Lung microvascular endothelial cell (primary cell): ENCODE measurements at regions not wholly inside any gene's neighbourhood (a gene's known extent, or its start where the extent isn't known, plus 50 kb on each side); places are given as distances from the start of the nearest gene placed in this dataset.
"Not testable (repeated sequence)": the region's sequence is repeated elsewhere in the genome, so short reads cannot be mapped to it uniquely, and the experiment has no call there.

Source experiments
- DNase-seq, 2 donors: peaks; one replicate each; pipeline versions ENCODE4 v3.0.0 to v3.0.0-alpha.2; 2010; ENCODE audit warnings: low read depth in 2 of 2

- no peak for DNase-seq
Measured at GRCh38 chr2:7523481-7524120, 606.4 kb downstream of the RNF144A start.

GRCh38 chr2:7524195-7524594, 607.0 kb downstream of the RNF144A start:
- no peak for DNase-seq

- DNase-seq: no peak
Measured at GRCh38 chr2:7525746-7526145, 608.5 kb downstream of the RNF144A start.

- no peak for DNase-seq
Measured at GRCh38 chr2:7527165-7527722, 610.0 kb downstream of the RNF144A start.

DNA sequence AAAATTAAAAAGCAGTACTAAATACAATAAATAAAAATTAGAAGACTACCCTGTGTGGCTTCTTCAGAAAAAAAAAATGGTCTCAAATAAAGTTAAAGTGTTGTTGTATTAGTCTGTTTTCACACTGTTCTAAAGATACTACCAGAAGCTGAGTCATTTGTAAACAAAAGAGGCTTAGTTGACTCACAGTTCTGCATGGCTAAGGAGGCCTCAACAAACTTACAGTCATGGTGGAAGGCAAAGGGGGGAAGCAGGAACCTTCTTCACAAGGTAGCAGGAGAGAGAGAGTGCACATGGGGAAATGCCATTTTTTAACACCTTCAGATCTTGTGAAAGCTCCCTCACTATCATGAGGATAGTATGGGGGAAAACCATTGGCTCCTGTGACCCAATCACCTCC, 612.8 kb downstream of the RNF144A start:
- DNase-seq: no peak

DNA sequence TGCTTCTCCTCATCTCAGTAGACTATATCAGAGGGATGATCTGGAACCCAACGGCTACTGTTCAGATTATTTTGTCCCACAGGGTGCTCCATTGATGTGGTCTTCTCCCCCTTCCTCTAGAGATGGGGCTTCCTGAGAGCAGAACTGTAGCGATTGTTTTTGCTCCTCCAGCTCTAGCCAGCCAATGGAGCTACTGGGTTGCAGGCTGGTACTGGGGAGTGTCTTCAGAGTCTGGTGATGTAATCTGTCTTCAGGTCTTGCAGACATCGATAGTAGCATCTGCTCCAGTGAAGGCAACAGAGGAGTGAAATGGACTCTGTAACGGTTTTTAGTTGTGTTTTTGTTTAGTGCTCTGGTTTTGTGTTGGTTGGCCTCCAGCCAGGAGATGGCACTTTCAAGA, 621.9 kb downstream of the RNF144A start:
- DNase-seq: no peak

DNA sequence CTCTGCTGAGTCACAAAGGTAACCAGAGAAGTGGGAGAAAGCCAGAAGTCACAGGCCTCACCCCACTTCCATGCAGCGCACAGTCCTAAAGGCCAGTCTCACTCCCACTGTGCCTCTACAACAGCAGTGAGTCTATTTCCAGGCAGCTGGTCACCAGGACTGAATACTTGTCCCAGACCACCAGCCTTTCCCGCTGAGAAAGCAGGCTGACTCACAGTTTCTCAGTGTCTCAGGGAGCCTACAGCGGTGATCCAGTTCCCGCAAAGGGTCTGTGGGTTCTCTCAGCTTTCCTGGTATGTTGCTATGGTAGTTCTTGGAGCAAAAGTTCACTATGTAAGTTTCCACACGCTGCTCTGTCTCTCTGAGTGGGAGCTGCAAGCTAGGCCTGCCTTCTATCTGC, 622.5 kb downstream of the RNF144A start:
- no peak for DNase-seq

DNA sequence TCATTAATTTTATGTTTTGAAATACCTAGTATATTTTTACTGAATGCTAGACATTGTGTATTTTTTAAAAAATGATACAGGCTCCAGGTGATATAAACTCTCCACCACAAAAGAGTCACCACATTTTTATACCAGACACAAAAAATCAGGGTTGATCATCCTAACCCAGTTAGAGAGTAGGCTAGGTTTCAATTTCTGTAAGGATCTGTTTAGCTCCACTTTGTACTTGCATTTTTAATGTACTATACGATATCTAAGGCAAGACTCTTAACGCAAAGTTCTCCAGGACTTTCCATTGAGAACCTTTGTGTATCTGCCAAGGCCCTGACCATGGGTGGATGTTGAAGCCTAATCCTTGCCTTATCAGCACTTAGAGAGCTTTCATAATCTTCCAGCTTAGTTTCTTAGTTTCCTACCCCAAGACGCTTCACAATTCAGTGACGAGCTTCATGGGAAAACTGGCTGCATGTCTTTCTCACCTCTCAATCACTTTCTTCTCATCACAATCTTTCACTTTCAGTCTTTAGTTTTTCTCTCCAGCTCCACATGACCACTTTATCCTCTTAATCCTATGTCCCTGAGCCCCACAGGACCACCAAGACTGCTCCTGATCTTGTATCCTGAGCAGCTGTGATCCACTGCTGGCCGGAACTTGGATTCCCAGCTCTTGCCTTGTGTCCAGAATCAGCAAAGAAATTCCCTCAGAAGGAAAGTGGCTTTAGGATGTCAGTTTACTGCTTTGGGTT, 635.8 kb downstream of the RNF144A start:
- no peak for DNase-seq

DNA sequence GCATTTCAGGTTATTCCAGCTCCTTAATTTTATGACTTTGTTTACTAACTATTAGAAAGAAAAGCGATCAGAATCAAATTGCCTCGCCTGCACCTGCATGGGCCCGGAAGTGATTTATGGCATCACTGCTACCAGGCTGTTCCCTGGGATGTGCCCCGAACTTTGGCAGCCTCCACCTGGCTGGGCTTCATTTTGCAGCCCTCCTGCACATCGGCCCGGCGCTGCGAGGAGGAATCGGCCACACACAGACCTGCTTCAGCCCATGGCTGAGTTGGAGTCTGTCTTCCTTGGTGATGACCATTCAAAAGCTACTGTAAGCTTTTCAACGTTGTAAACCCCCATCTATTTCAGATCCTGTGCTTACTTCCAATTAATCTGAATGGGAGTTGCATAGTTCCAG, 638.0 kb downstream of the RNF144A start:
- no peak for DNase-seq

- no peak for DNase-seq
Measured at GRCh38 chr2:7557376-7557775, 640.2 kb downstream of the RNF144A start.

DNA sequence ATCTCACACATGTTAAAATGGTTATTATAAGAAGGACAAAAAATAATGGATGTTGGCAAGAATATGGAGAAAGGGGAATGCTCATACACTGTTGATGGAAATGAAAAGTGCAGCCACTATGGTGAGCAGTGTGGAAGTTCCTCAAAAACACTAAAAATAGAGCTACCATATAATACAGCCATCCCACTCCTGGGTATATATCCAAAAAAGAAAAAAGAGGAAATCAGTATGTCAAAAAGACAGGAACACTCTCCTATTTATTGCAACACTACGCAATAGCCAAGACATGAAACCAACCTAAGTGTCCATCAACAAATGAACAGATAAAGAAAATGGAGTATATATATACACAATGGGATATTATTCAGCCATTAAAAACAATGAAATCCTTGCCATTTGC, 642.6 kb downstream of the RNF144A start:
- DNase-seq: no peak

- no peak for DNase-seq
Measured at GRCh38 chr2:7566382-7566881, 649.2 kb downstream of the RNF144A start.

- DNase-seq: not testable (repeated sequence)
Measured at GRCh38 chr2:7567116-7567515, 649.9 kb downstream of the RNF144A start.

DNA sequence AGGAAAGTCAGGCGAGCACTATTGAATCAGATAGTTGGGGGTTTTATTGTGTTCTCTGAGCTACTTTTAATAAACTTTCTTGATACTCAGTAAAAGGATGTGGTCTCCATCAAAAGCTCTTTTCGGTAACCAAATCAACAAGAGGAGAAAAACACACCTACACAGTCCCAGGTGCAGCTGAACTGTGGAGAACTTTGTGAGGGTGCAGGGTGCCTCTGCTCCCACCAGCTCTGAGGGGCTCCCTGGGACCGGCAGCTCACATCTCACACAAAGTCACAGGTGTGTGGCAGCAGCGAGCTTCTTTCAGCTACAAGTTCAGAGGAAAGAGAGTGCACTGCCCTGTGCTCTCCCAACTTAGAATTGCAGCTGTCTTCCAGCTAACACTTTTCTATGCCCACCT, 650.4 kb downstream of the RNF144A start:
- DNase-seq: no peak

DNA sequence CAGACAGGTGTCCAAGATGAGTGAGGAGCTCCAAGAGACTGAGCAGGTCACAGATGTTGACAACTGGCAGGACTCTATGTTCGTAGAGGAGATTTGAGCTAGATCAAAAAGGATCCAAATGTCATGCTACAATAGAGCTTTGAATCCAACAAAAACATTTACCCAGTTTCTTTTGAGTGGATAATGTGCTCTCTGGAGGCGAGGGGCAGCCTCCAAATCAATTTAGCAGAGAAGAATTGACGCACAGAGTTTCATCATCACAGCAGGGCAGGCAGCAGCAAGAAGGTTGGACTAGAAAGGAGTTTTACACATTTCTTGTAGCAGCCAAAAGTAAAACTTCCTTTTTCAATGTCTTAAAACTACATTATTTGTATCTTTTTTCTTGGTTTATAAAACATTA, 653.0 kb downstream of the RNF144A start:
- no peak for DNase-seq

DNA sequence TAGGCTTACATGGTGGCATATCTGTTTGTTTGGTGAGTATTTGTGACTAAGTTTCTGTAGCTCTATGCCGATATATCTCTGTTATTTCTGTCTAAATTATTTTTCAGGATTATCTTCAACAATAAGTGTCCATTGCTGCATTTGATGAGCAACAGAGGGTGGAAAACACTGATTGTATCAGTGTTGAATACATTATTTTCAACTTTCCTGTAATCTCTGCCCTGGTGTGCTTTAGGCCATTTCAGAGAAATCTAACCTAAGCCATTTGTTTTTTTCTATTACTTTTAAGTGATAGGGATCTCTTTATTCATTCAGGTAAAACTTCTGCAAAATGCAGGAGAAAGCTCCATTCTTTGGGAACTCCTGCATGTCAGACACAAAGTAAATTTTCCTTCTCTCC, 654.5 kb downstream of the RNF144A start:
- DNase-seq: no peak

- no peak for DNase-seq
Measured at GRCh38 chr2:7572450-7572849, 655.2 kb downstream of the RNF144A start.

DNA sequence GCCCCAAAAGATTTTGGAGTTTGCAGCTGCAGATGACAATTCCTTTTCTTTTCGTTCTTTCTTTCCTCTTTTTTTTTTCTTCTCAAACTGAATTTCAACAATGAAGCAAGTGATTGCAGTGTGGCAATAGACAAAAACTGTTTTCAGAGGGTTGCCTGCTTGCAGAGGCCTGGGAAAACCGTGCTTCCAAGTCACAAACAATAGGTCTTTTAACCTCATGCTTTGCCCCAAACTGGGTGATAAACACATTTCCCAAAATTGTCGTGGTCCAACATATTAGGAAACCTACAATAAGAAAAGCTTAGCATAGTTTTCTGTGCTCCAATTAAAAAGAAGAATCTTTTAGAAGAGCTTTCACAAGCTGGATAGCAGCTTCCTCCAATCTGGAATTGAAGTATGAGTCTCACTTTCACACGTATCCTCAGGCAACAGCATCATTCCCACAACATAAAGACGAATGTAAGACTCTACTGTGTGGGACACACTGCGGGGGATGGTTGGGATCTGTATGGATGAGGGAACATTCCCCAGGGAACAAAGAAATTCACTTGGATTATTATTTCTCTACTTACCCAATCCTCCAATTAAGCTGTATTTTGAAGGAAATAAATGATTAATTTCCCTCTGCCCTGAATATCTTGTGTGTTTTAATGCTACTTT, 656.1 kb downstream of the RNF144A start:
- no peak for DNase-seq

DNA sequence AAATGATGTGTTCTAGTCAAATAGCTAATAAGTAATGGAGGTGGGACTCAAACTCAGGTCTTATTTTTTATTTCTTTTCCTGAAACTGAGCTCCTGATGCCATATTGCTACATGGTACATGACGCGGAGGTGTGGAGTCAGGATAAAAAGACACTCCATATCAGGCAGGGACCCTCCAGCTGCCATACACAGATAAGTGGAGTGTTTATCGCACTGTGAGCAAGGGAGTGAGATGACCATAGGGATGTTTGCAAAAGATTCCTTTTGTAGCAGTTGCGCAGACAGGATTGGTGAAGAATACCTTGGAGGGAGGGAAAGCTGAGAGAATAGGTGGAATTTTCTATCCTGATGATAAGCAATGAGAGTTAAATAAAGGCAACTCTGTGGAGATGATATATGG, 657.2 kb downstream of the RNF144A start:
- no peak for DNase-seq

DNA sequence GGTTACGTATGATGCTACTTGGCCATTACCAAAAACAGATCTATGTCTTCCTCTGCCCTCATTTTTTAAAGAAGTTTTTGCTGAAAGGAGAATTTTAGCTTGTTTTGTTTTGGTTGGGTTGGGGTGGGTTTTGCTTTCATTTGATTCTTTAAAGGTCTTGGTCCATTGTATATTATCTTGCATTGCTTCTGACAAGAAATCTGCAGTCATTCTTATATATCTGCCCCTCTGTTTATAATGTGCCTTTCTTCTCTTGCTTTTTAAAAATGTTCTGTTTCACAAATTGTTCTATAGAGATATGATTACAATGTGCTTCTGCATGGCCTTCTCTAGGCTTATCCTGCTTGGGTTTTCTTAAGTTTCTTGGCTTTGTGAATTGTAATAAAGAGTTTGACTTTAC, 660.6 kb downstream of the RNF144A start:
- DNase-seq: no peak

- no peak for DNase-seq
Measured at GRCh38 chr2:7584017-7584416, 666.8 kb downstream of the RNF144A start.

- DNase-seq: no peak
Measured at GRCh38 chr2:7586898-7587297, 669.7 kb downstream of the RNF144A start.
